Panc1 (cell line): ENCODE measurements at regions not wholly inside any gene's neighbourhood (a gene's known extent, or its start where the extent isn't known, plus 50 kb on each side); places are given as distances from the start of the nearest gene placed in this dataset.
"Not testable (repeated sequence)": the region's sequence is repeated elsewhere in the genome, so short reads cannot be mapped to it uniquely, and the experiment has no call there.

Experiments used
- POLR2AphosphoS5 ChIP-seq: IDR thresholded peaks from 2 replicates; pipeline ENCODE4 v1.6.1; 2012; ENCODE audit warnings: mild to moderate bottlenecking, low read depth, low read length, moderate library complexity
- SIN3A ChIP-seq: IDR thresholded peaks from 2 replicates; pipeline ENCODE4 v1.6.1; 2012; ENCODE audit warnings: low read depth, mild to moderate bottlenecking, low read length, moderate library complexity, borderline replicate concordance; ENCODE audit not compliant: insufficient read depth
- TCF7L2 ChIP-seq: IDR thresholded peaks from 2 replicates; pipeline ENCODE4 v1.6.1; 2011; ENCODE audit warnings: mild to moderate bottlenecking, low read depth, low read length, inconsistent platforms
- TF ChIP-seq, protein P1 (sequence below): fragments of 450-650 bp; IDR thresholded peaks from 2 replicates; pipeline ENCODE4 v1.5.1; 2017; ENCODE audit warnings: mild to moderate bottlenecking
- TF ChIP-seq, protein P2 (sequence below), 2 experiments: IDR thresholded peaks; 2 replicates each; pipeline ENCODE4 v1.6.1; 2011 to 2012; ENCODE audit warnings: low read depth in 2 of 2, control low read depth in 1 of 2, low read length in 1 of 2, mild to moderate bottlenecking in 1 of 2, moderate library complexity in 1 of 2; ENCODE audit not compliant: insufficient read depth in 1 of 2

DNA sequence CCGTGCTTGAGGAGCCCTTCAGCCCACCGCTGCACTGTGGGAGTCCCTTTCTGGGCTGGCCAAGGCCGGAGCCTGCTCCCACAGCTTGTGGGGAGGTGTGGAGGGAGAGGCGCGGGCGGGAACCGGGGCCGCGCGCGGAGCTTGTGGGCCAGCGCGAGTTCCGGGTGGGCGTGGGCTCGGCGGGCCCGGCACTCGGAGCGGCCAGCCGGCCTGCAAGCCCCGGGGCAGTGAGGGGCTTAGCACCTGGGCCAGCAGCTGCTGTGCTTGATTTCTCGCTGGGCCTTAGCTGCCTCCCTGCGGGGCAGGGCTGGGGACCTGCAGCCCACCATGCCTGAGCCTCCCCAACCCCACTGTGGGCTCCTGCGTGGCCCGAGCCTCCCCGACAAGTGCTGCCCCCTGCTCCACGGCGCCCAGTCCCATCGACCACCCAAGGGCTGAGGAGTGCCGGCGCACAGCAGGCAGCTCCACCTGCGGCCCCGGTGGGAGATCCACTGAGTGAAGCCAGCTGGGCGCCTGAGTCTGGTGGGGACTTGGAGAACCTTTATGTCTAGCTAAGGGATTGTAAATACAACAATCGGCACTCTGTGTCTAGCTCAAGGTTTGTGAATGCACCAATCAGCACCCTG, 79.0 kb upstream of the KCNAB1 start:
- TF ChIP-seq, protein P1, sequence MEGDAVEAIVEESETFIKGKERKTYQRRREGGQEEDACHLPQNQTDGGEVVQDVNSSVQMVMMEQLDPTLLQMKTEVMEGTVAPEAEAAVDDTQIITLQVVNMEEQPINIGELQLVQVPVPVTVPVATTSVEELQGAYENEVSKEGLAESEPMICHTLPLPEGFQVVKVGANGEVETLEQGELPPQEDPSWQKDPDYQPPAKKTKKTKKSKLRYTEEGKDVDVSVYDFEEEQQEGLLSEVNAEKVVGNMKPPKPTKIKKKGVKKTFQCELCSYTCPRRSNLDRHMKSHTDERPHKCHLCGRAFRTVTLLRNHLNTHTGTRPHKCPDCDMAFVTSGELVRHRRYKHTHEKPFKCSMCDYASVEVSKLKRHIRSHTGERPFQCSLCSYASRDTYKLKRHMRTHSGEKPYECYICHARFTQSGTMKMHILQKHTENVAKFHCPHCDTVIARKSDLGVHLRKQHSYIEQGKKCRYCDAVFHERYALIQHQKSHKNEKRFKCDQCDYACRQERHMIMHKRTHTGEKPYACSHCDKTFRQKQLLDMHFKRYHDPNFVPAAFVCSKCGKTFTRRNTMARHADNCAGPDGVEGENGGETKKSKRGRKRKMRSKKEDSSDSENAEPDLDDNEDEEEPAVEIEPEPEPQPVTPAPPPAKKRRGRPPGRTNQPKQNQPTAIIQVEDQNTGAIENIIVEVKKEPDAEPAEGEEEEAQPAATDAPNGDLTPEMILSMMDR: not testable (repeated sequence)
- TF ChIP-seq, protein P2, sequence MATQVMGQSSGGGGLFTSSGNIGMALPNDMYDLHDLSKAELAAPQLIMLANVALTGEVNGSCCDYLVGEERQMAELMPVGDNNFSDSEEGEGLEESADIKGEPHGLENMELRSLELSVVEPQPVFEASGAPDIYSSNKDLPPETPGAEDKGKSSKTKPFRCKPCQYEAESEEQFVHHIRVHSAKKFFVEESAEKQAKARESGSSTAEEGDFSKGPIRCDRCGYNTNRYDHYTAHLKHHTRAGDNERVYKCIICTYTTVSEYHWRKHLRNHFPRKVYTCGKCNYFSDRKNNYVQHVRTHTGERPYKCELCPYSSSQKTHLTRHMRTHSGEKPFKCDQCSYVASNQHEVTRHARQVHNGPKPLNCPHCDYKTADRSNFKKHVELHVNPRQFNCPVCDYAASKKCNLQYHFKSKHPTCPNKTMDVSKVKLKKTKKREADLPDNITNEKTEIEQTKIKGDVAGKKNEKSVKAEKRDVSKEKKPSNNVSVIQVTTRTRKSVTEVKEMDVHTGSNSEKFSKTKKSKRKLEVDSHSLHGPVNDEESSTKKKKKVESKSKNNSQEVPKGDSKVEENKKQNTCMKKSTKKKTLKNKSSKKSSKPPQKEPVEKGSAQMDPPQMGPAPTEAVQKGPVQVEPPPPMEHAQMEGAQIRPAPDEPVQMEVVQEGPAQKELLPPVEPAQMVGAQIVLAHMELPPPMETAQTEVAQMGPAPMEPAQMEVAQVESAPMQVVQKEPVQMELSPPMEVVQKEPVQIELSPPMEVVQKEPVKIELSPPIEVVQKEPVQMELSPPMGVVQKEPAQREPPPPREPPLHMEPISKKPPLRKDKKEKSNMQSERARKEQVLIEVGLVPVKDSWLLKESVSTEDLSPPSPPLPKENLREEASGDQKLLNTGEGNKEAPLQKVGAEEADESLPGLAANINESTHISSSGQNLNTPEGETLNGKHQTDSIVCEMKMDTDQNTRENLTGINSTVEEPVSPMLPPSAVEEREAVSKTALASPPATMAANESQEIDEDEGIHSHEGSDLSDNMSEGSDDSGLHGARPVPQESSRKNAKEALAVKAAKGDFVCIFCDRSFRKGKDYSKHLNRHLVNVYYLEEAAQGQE (IDR thresholded peaks at IDR 0.05; ENCODE audit: insufficient read depth in 1 of 2, low read depth in 2 of 2, low read length in 1 of 2): not testable (repeated sequence)
- not testable (repeated sequence) for TF ChIP-seq POLR2AphosphoS5, SIN3A, TCF7L2
